Endothelial cell of umbilical vein (primary cell): ENCODE measurements at regions not wholly inside any gene's neighbourhood (a gene's known extent, or its start where the extent isn't known, plus 50 kb on each side); places are given as distances from the start of the nearest gene placed in this dataset.

Experiments used
- BruUV-seq: library from RNA; stranded (reverse); fragments of 400-500 nt; replicated peaks from 2 replicates; lab custom pipeline; 2021; lab: Mats Ljungman, UMichigan
- CTCF ChIA-PET: fragments of 300-600, 350-600 bp; sonication (Branson Sonifier 250); formaldehyde crosslinking; loops from one replicate; lab custom pipeline; 2021; ENCODE audit warnings: antibody characterized with exemption, inconsistent platforms; lab: Charles Lee
- POLR2A ChIA-PET: fragments of 300-600, 350-600 bp; sonication (Branson Sonifier 250); formaldehyde crosslinking; loops from one replicate; lab custom pipeline; 2021; ENCODE audit warnings: antibody characterized with exemption, inconsistent platforms; lab: Charles Lee
- DNase-seq: peaks from one replicate; pipeline ENCODE4 v3.0.0-alpha.2; 2011; ENCODE audit warnings: low read depth, low spot score
- FAIRE-seq: peaks from 2 replicates; lab custom pipeline; 2011; peaks lifted over from hg19 to GRCh38; lab: Jason Lieb, UNC
- H2AFZ ChIP-seq: 2 replicates; pipeline ENCODE4 v1.6.0; 2012; ENCODE audit warnings: low read depth, low read length, control low read depth, inconsistent platforms
- H3K27ac ChIP-seq: 2 replicates; pipeline ENCODE4 v1.5.1; 2011; ENCODE audit warnings: low read depth, mild to moderate bottlenecking, control low read depth, low read length, moderate library complexity; ENCODE audit not compliant: insufficient read depth
- H3K27me3 ChIP-seq, 2 experiments: 2 replicates each; pipeline versions ENCODE4 v1.6.0 to v1.6.1; 2011; ENCODE audit warnings: low read length in 2 of 2, mixed read lengths in 1 of 2; ENCODE audit not compliant: control insufficient read depth in 2 of 2, insufficient read depth in 2 of 2
- H3K36me3 ChIP-seq, 2 experiments: 2 replicates in 1 of 2; 3 replicates in 1 of 2; pipeline ENCODE4 v1.5.1; 2011; ENCODE audit warnings: low read length in 2 of 2, mild to moderate bottlenecking in 1 of 2, moderate library complexity in 1 of 2; ENCODE audit not compliant: control insufficient read depth in 2 of 2, insufficient read depth in 2 of 2; ENCODE audit errors: extremely low read depth in 1 of 2
- H3K4me1 ChIP-seq: 3 replicates; pipeline ENCODE4 v1.5.1; 2011; ENCODE audit warnings: mild to moderate bottlenecking, low read length; ENCODE audit not compliant: control insufficient read depth, insufficient read depth; ENCODE audit errors: extremely low read depth
- H3K4me2 ChIP-seq: 2 replicates; pipeline ENCODE4 v1.6.1; 2011; ENCODE audit warnings: low read length, control low read depth, mixed read lengths; ENCODE audit not compliant: insufficient read depth
- H3K4me3 ChIP-seq, 3 experiments: fragments of 200-600 bp in 1 of 3; sonication (generic), shearing (Covaris generic) in 1 of 3; replicated peaks in 1 of 3; 2 replicates each; pipeline ENCODE4 v1.5.1; 2011 to 2016; ENCODE audit warnings: control low read depth in 3 of 3, low read length in 3 of 3, mild to moderate bottlenecking in 2 of 3, inconsistent platforms in 1 of 3, low read depth in 1 of 3, moderate library complexity in 1 of 3; ENCODE audit not compliant: insufficient read depth in 1 of 3
- H3K79me2 ChIP-seq: 2 replicates; pipeline ENCODE4 v1.6.0; 2012; ENCODE audit warnings: low read length, inconsistent platforms; ENCODE audit not compliant: control insufficient read depth, insufficient read depth
- H3K9ac ChIP-seq: replicated peaks from 2 replicates; pipeline ENCODE3; 2011; ENCODE audit warnings: low read length, control low read depth; ENCODE audit not compliant: insufficient read depth; ENCODE audit errors: extremely low read depth
- H3K9me1 ChIP-seq: replicated peaks from 3 replicates; pipeline ENCODE4 v1.6.0; 2011; ENCODE audit warnings: mild to moderate bottlenecking, low read length; ENCODE audit not compliant: control insufficient read depth, insufficient read depth; ENCODE audit errors: extremely low read depth
- H3K9me3 ChIP-seq: replicated peaks from 2 replicates; pipeline ENCODE4 v1.5.1; 2012; ENCODE audit warnings: low read length, inconsistent platforms; ENCODE audit not compliant: control insufficient read depth, insufficient read depth
- H4K20me1 ChIP-seq: replicated peaks from 2 replicates; pipeline ENCODE3; 2011; ENCODE audit warnings: mild to moderate bottlenecking, low read length; ENCODE audit not compliant: control insufficient read depth, insufficient read depth; ENCODE audit errors: extremely low read depth
- CTCF ChIP-seq, 2 donors: IDR thresholded peaks; 1 replicate in 1 of 2; 2 replicates in 1 of 2; pipeline ENCODE4 v1.5.1; 2011; ENCODE audit warnings: low read length in 2 of 2, mild to moderate bottlenecking in 2 of 2, moderate library complexity in 2 of 2, control low read depth in 1 of 2, inconsistent platforms in 1 of 2, low read depth in 1 of 2; ENCODE audit not compliant: insufficient read depth in 1 of 2; ENCODE audit errors: extremely low read depth in 1 of 2
- FOS ChIP-seq: IDR thresholded peaks from 2 replicates; pipeline ENCODE4 v1.6.1; 2011; ENCODE audit warnings: mild to moderate bottlenecking, low read length, moderate library complexity, borderline replicate concordance; ENCODE audit not compliant: insufficient read depth
- GATA2 ChIP-seq: IDR thresholded peaks from 2 replicates; pipeline ENCODE4 v1.7.0; 2011; ENCODE audit warnings: low read depth, mild to moderate bottlenecking, moderate library complexity, mixed read lengths, low read length; ENCODE audit not compliant: insufficient read length, insufficient read depth
- JUN ChIP-seq: IDR thresholded peaks from 2 replicates; pipeline ENCODE4 v1.6.1; 2011; ENCODE audit warnings: borderline replicate concordance, low read depth; ENCODE audit not compliant: insufficient read length, insufficient read depth
- MAX ChIP-seq: IDR thresholded peaks from 2 replicates; pipeline ENCODE4 v1.6.1; 2011; ENCODE audit not compliant: insufficient read depth, insufficient read length
- POLR2A ChIP-seq: IDR thresholded peaks from 2 replicates; pipeline ENCODE4 v1.6.1; 2012; ENCODE audit warnings: low read depth, mild to moderate bottlenecking, control low read depth, low read length
- POLR2AphosphoS5 ChIP-seq: IDR thresholded peaks from 2 replicates; pipeline ENCODE4 v1.6.1; 2012; ENCODE audit warnings: low read depth, mild to moderate bottlenecking, control low read depth, low read length, moderate library complexity; ENCODE audit not compliant: insufficient read depth
- dilution Hi-C: fragments of 300-500 bp; cut with MboI; formaldehyde crosslinking; loops from one replicate; pipeline ENCODE4 v1.15.0; 2019; ENCODE audit warnings: low sequenced_read_pairs; ENCODE audit not compliant: extremely low pct_ligation_motif_present
- intact Hi-C: fragments of 100-400 bp; cut with micrococcal nuclease; formaldehyde crosslinking; loops from one replicate; pipeline ENCODE4 v1.10.0; 2022

DNA sequence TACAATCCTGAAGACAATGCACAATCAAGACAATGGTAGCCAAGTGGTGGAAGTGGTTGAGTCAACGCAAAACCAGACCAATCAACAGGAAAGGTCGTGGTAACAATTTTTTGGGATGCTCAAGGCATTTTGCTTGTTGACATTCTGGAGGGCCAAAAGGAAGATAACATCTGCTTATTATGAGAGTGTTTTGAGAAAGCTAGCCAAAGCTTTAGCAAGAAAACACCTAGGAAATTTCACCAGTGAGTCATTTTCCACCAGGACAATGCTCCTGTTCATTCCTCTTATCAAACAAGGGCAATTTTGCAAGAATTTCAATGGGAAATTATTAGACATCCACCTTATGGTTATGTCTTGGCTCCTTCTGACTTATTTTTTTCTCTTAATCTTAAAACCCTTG, 1932.2 kb upstream of the RAG2 start:
- Histone ChIP-seq H3K27ac (no peak overlapping the region), H3K9me3 (no peaks in the 10 kb centered on the region), H2AFZ (no peak overlapping the region), H3K4me1 (no peaks in the 10 kb centered on the region), H4K20me1 (no peaks in the 10 kb centered on the region), H3K9ac (no peak overlapping the region), H3K4me2 (no peak overlapping the region), H3K79me2 (no peaks in the 10 kb centered on the region), H3K27me3 (no peaks in the 10 kb centered on the region), H3K36me3 (no peaks in the 10 kb centered on the region), H3K9me1 (no peaks in the 10 kb centered on the region), H3K4me3 (no peak overlapping the region)
- POLR2A ChIA-PET: no interaction called here
- TF ChIP-seq POLR2A (no peak), MAX (no peak), FOS (no peak), CTCF (IDR thresholded peaks at IDR 0.05; ENCODE audit: extremely low read depth in 1 of 2, insufficient read depth in 1 of 2, low read depth in 1 of 2, low read length in 2 of 2) (no peak), POLR2AphosphoS5 (no peak), JUN (no peak)
- CTCF ChIA-PET: no interaction called here
- no TSS peak for BruUV-seq
- intact Hi-C loops (no loop called here), dilution Hi-C loops (no loop called here)
- DNase-seq: no peak
- no peak for FAIRE-seq

GRCh38 chr11:38524945-38525344, 1926.9 kb upstream of the RAG2 start:
- ChIA-PET CTCF (no interaction called here), POLR2A (no interaction called here)
- no peak for FAIRE-seq
- intact Hi-C loops (no loop called here), dilution Hi-C loops (no loop called here)
- no peak overlapping the region for H2AFZ ChIP-seq
- H4K20me1 ChIP-seq: no peaks in the 10 kb centered on the region
- TF ChIP-seq JUN: no peak
- TF ChIP-seq CTCF (IDR thresholded peaks at IDR 0.05; ENCODE audit: extremely low read depth in 1 of 2, insufficient read depth in 1 of 2, low read depth in 1 of 2, low read length in 2 of 2): no peak
- no peak for TF ChIP-seq POLR2A
- TF ChIP-seq GATA2: no peak
- no peak for TF ChIP-seq MAX
- TF ChIP-seq FOS: no peak
- TF ChIP-seq POLR2AphosphoS5: no peak
- H3K36me3 ChIP-seq: no peaks in the 10 kb centered on the region
- no TSS peak for BruUV-seq
- H3K9me1 ChIP-seq: no peaks in the 10 kb centered on the region
- no peaks in the 10 kb centered on the region for H3K27me3 ChIP-seq
- no peak overlapping the region for H3K27ac ChIP-seq
- no peaks in the 10 kb centered on the region for H3K4me1 ChIP-seq
- DNase-seq: no peak
- no peaks in the 10 kb centered on the region for H3K79me2 ChIP-seq
- H3K4me2 ChIP-seq: no peak overlapping the region
- H3K9me3 ChIP-seq: peaks cover 2% of the 10 kb centered on the region
- H3K4me3 ChIP-seq: no peak overlapping the region
- H3K9ac ChIP-seq: no peak overlapping the region
